GM18517 (cell line): ENCODE measurements at regions not wholly inside any gene's neighbourhood (a gene's known extent, or its start where the extent isn't known, plus 50 kb on each side); places are given as distances from the start of the nearest gene placed in this dataset.

Experiments used
- ATAC-seq: cut with Tn5 transposase; IDR thresholded peaks from one replicate; pipeline ENCODE4 v1.9.1; 2021; ENCODE audit warnings: mild to moderate bottlenecking, moderate library complexity; ENCODE audit not compliant: unreplicated experiment

DNA sequence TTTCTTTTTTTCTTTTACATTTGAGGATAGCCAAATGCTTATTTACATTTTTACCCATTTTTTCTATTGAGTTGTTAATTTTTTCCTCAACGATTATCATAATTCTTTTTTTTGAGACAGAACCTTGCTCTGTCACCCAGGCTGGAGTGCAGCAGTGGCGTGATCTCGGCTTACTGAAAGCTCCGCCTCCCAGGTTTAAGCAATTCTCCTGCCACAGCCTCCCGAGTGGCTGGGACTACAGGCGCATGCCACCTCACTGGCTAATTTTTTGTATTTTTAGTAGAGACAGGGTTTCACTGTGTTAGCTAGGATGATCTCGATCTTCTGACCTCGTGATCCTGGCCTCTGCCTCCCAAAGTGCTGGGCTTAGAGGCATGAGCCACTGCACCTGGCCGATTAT, 208.7 kb downstream of the LIG4 start:
- ATAC-seq = no peak

GRCh38 chr13:108005231-108005630, 210.1 kb downstream of the LIG4 start:
- no peak for ATAC-seq

- no peak for ATAC-seq
These were observed 211.7 kb downstream of the LIG4 start for GRCh38 chr13:108003626-108004025.

DNA sequence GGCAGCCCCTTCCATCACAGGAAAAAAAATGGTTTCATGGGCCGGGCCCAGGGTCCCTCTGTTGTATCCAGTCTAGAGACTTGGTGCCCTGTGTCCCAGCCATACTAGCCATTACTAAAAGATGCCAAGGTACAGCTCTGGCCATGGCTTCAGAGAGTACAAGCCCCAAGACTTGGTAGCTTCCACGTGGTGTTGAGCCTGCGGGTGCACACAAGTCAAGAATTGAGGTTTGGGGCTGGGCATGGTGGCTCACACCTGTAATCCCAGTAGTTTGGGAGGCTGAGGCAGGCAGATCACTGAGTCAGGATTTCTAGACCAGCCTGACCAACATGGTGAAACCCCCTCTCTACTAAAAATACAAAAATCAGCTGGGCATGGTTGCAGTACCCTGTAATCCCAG, 214.3 kb downstream of the LIG4 start:
- no peak for ATAC-seq

DNA sequence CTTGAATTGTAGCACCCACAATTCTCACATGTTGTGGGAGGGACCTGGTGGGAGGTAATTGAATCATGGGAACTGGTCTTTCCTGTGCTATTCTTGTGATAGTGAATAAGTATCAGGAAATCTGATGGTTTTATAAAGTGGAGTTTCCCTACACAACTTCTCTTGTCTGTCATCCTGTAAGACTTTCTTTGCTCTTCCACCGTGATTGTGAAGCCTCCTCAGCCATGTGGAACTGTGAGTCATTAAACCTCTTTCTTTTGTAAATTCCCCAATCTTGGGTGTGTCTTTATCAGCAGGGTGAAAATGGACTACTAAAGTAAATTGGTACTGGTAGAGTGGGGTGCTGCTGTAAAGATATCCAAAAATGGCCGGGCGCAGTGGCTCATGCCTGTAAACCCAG, 215.6 kb downstream of the LIG4 start:
- no peak for ATAC-seq

DNA sequence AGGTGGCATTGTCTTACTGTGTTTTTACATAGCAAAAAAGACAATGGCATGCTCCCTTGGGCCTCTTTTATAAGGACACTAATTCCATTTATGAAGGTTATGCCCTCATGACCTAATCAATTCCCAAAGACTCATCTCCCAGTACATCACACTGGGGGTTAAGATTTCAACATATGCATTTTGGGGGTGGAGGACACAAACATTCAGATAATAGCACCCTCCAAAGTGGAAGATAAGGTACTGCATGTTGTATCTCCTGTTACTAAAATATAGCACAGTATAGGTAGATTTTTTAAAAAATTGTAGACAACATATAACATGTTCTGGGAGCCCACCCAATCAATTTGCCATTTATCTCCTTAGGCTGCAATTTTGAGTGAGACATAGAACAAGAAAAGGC, 221.2 kb downstream of the LIG4 start:
- no peak for ATAC-seq

DNA sequence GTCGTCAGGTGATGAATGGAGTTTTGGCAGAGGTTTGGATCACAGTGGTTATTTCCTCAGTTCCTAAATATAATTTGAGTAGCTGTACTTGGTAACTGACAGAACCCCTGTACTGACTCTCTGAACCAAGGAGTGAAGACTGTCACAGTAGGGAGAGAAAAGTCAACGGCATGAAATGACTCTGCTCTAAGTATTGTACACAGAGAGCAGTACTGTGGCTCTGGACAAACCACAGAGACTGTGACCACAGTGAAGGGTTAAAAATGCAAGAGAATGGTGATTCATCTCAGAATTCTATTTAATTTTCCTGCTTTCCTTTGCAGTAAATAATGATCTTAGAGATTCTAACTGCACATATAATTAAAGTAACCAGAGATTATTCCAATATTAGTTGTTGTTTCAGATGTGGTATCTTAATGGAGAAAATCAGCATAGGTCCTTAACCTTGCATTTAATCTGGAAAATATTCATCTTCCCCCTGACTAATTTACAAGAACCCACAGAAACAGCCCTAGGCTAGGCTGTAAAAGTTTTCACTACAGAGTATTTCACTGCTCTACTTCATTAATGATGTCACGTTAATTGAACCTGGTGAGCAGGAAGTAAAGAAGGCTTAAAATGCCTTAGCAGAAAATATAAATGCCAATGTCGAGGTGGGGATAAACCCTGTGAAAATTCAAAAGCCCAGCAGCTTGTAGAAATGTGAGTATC, 221.9 kb downstream of the LIG4 start:
- no peak for ATAC-seq

GRCh38 chr13:107992542-107992941, 222.8 kb downstream of the LIG4 start:
- no peak for ATAC-seq

DNA sequence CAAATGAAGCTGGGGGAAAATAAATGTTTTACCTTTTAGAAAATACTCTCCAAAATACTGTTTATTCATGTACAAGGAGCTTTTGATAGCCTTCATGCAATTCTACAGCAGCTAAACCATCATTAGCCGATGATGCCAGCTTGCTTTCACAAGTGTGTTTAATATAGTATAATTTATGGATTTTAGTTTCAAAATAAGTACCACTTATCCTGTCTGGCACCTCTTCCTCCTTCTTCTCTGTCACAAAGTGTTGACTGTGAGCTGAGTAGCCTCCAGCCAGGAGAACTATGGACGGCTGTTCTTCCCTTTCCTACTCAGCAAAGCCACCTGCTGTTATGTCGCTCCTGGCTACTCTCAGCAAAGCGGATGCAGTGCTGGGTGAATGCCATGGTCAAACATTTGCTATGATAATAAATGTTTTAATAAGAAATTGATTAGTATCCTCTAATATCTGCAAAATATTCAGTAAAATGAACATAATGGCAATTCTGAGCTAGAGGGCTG, 238.2 kb downstream of the LIG4 start:
- no peak for ATAC-seq

DNA sequence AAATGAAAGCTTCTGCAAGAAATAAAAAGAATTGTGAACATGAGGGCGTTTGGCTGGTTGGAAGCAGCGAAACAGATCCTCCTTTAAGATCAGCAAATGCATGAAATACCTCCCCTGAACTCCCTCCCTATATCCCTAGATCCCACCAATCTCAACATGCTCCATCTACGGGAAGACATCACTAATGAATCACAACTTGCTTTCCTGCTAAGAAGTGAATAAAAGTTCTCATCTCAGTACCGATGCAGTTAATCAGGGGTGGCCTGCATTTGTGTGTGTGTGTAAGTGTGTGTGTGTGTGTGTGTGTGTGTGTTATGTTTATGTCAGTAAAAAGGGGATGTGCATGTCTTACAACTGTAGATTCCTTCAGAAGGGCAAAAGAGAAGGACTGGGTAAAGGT, 238.7 kb downstream of the LIG4 start:
- ATAC-seq = no peak

- ATAC-seq = no peak
These were observed 240.9 kb downstream of the LIG4 start for GRCh38 chr13:107974409-107974808.

GRCh38 chr13:107969546-107969945, 245.8 kb downstream of the LIG4 start:
- no peak for ATAC-seq

GRCh38 chr13:107968470-107968869, 246.9 kb downstream of the LIG4 start:
- ATAC-seq = no peak

DNA sequence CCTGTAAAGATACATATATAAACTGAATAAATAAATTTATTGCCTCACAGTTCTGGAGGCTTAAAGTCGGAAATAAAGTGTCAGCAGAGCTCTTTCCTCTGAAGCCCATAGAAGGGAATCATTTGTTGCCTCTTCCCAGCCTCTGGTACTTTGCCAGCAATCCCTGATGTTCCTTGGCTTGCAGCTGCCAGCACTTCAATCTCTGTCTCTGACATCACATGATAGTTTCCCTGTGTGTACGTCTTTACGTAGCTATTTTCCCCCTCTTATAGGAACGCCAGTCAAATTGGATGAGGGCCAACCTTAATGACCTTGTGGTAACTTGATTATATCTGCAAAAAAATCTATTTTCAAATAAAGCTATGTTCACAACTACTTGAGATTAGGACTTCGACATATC, 250.9 kb downstream of the LIG4 start:
- ATAC-seq = no peak

GRCh38 chr13:107961849-107962608, 253.3 kb downstream of the LIG4 start:
- ATAC-seq = no peak

DNA sequence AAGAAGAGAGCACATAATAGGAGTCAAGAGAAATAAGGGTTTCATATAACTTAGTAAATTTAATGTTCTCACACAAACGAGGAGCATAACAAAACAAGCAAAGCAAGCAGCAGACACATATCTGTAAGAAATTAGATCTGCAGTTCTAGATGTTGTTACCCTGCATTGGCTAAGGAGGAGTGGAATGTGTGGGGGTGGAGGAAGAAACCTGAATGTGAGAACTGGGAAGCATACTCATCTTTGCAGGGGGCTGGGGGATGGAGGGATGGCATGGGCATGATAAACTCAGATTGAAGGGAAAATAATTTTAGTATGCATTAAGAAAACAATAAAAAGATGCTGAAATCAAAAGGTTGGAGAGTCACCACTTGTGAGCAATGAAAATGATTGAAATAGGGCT, 255.0 kb downstream of the LIG4 start:
- ATAC-seq = no peak

GRCh38 chr13:107956889-107957288, 258.4 kb downstream of the LIG4 start:
- ATAC-seq = no peak

DNA sequence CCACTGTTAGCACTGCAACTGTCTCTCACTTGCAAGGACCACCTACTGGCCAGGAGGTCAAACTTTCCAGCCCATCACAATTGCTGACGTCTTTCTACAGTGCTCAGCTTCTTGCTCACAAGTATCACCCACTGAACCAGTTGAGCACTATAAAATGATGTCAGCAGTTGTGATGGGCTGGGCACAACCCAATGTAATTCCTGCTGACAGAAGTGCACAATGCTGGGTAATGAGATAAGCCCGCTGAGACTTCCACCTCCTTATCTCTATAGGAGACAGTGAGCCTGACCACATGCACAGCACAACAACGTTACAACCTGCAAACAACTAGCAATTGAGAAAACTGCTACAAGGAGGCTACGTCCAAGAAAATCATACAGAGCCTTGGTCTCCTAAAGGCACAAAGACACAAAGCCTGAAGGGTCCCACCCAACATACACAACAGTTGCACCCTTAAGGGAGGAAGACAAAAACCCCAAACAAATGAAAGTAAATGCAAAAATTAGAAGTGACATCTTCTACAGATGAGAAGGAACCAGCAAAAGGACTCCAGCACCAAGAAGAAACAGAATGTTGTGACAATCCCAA, 273.2 kb downstream of the LIG4 start:
- ATAC-seq = no peak

- no peak for ATAC-seq
These were observed 273.8 kb downstream of the LIG4 start for GRCh38 chr13:107941345-107942029.

GRCh38 chr13:107937848-107938247, 277.5 kb downstream of the LIG4 start:
- ATAC-seq = no peak

- no peak for ATAC-seq
These were observed 284.3 kb downstream of the LIG4 start for GRCh38 chr13:107931056-107931455.
